A673 (cell line): ENCODE measurements at regions not wholly inside any gene's neighbourhood (a gene's known extent, or its start where the extent isn't known, plus 50 kb on each side); places are given as distances from the start of the nearest gene placed in this dataset.

Experiments
- BruUV-seq: library from RNA; stranded (reverse); fragments of 400-500 nt; replicated peaks from 2 replicates; lab custom pipeline; 2021; lab: Mats Ljungman, UMichigan
- CTCF ChIA-PET: fragments of 300-600 bp; sonication (Branson Sonifier 250); formaldehyde crosslinking; loops from one replicate; lab custom pipeline; 2022; ENCODE audit warnings: antibody characterized with exemption; lab: Charles Lee
- POLR2A ChIA-PET: fragments of 300-600 bp; sonication (Branson Sonifier 250); formaldehyde crosslinking; loops from one replicate; lab custom pipeline; 2022; ENCODE audit warnings: antibody characterized with exemption; ENCODE audit not compliant: low non-redundant PET; lab: Charles Lee
- DNase-seq: peaks from one replicate; pipeline ENCODE4 v3.0.0-alpha.2; 2015; ENCODE audit warnings: low spot score
- H3K27ac ChIP-seq: fragments of 200-600 bp; sonication (generic); 2 replicates; pipeline ENCODE4 v1.5.1; 2016; ENCODE audit warnings: mixed run types, low read depth, mild to moderate bottlenecking, mixed read lengths, antibody characterized with exemption, low read length; ENCODE audit not compliant: poor library complexity, severe bottlenecking
- H3K27me3 ChIP-seq: fragments of 200-600 bp; sonication (generic); replicated peaks from 2 replicates; pipeline ENCODE4 v1.6.1; 2017; ENCODE audit warnings: mixed run types, low read depth, mild to moderate bottlenecking, mixed read lengths, antibody characterized with exemption, low read length; ENCODE audit not compliant: insufficient read depth, poor library complexity
- H3K36me3 ChIP-seq: fragments of 200-600 bp; sonication (generic); 2 replicates; pipeline ENCODE4 v1.6.1; 2016; ENCODE audit warnings: mixed run types, mild to moderate bottlenecking, mixed read lengths, antibody characterized with exemption, low read length; ENCODE audit not compliant: insufficient read depth, poor library complexity, severe bottlenecking
- H3K4me1 ChIP-seq: fragments of 200-600 bp; sonication (generic); 2 replicates; pipeline ENCODE4 v1.6.1; 2017; ENCODE audit warnings: mixed run types, mild to moderate bottlenecking, mixed read lengths, antibody characterized with exemption, low read length; ENCODE audit not compliant: insufficient read depth, poor library complexity, severe bottlenecking
- H3K4me3 ChIP-seq: fragments of 200-600 bp; sonication (generic); 2 replicates; pipeline ENCODE4 v1.5.1; 2016; ENCODE audit warnings: low read depth, mixed run types, mild to moderate bottlenecking, mixed read lengths, low read length; ENCODE audit not compliant: poor library complexity, severe bottlenecking
- H3K9me3 ChIP-seq: fragments of 200-600 bp; sonication (generic); 2 replicates; pipeline ENCODE4 v1.6.1; 2016; ENCODE audit warnings: mixed run types, low read depth, mild to moderate bottlenecking, mixed read lengths, antibody characterized with exemption, low read length; ENCODE audit not compliant: poor library complexity, severe bottlenecking
- EZH2 ChIP-seq: fragments of 200-600 bp; sonication (generic); IDR thresholded peaks from 2 replicates; pipeline ENCODE4 v1.6.1; 2017; ENCODE audit warnings: borderline replicate concordance, low read depth, mild to moderate bottlenecking, mixed read lengths, antibody characterized with exemption, low read length; ENCODE audit not compliant: poor library complexity, severe bottlenecking
- intact Hi-C: fragments of 100-400 bp; cut with micrococcal nuclease; formaldehyde crosslinking; loops from one replicate; pipeline ENCODE4 v1.10.0; 2022; ENCODE audit not compliant: unreplicated experiment
- TF ChIP-seq, protein P1 (sequence below): fragments of 300-800, 200-600 bp; sonication (generic); conservative IDR thresholded peaks from 2 replicates; pipeline ENCODE4 v1.5.1; 2017; ENCODE audit warnings: low read depth, mild to moderate bottlenecking, antibody characterized with exemption, low read length, moderate library complexity, mixed read lengths

DNA sequence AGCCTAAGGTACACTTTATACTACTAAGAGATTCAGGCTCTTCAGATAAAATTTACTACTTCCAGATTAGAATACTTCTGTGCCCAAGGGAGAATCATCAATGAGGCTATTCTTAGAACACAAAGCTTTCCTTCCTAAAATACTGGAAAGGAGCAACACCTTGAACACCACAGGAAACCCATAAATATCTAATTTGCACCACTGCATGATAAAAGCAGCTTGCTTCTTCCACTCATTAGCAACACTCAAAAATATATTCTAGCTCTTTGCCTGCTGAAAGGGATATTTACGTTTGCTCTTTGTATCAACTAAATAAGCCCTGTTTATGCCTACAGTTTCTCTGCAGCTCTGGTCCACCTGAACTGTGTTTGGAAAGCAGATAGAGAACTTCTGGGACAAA lies 284.3 kb downstream of the RWDD3 start:
- intact Hi-C loops: no loop called here
- DNase-seq: no peak
- Histone ChIP-seq H3K4me3 (no peak overlapping the region), H3K9me3 (peaks cover 6% of the 10 kb centered on the region), H3K27ac (no peak overlapping the region), H3K36me3 (no peaks in the 10 kb centered on the region), H3K27me3 (peaks cover 21% of the 10 kb centered on the region), H3K4me1 (no peaks in the 10 kb centered on the region)
- TF ChIP-seq, protein P1, sequence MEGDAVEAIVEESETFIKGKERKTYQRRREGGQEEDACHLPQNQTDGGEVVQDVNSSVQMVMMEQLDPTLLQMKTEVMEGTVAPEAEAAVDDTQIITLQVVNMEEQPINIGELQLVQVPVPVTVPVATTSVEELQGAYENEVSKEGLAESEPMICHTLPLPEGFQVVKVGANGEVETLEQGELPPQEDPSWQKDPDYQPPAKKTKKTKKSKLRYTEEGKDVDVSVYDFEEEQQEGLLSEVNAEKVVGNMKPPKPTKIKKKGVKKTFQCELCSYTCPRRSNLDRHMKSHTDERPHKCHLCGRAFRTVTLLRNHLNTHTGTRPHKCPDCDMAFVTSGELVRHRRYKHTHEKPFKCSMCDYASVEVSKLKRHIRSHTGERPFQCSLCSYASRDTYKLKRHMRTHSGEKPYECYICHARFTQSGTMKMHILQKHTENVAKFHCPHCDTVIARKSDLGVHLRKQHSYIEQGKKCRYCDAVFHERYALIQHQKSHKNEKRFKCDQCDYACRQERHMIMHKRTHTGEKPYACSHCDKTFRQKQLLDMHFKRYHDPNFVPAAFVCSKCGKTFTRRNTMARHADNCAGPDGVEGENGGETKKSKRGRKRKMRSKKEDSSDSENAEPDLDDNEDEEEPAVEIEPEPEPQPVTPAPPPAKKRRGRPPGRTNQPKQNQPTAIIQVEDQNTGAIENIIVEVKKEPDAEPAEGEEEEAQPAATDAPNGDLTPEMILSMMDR: no peak
- no peak for TF ChIP-seq EZH2
- ChIA-PET CTCF (interaction anchor here (0.5 kb wide), 1 partner anchor 331 kb away, joined by 3 read pairs; no protein-coding TSS in a partner anchor), POLR2A (no interaction called here)
- BruUV-seq: no TSS peak

DNA sequence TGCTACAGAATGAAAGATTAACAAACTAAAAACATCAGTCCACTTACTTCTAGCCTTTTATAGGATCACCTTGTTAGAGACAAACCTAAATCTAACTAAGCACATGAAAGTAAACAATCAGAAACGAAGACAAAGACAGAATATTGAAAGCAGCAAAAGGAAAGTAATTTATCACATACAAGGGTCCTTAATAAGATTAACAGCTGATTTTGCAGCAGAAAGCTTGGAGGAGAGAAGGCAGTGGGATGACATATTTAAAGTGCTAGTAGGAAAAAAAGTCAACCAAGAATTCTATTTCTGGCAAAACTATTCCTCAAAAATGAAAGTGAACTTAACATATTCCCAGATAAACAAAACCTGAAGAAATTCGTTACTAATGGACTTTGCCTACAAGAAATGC lies 286.4 kb downstream of the RWDD3 start:
- peaks cover 6% of the 10 kb centered on the region for H3K27me3 ChIP-seq
- H3K4me1 ChIP-seq: no peaks in the 10 kb centered on the region
- DNase-seq: no peak
- ChIA-PET CTCF (no interaction called here), POLR2A (no interaction called here)
- H3K4me3 ChIP-seq: no peak overlapping the region
- no TSS peak for BruUV-seq
- peaks cover 11% of the 10 kb centered on the region for H3K9me3 ChIP-seq
- intact Hi-C loops: no loop called here
- H3K27ac ChIP-seq: no peak overlapping the region
- TF ChIP-seq, protein P1: no peak
- no peak for TF ChIP-seq EZH2
- H3K36me3 ChIP-seq: no peaks in the 10 kb centered on the region

DNA sequence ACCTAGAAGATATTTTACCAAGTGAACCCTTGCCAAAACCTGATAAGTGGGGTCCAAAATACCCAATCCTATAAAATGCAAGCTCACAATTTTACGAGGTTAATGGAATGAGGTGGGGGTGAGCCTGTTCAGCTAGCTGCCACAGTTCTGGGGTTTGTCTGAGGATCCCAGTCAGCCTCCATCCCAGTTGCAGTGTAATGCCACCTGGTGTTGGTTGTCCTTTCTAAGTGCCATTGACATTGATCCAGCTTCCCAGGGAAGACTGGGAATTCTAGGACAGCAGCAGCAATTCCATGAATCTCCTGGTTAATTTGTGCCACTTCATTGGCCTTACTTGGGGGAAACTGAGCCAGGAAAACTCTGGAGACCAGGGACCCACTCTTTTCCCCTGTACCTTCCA lies 298.3 kb downstream of the RWDD3 start:
- Histone ChIP-seq H3K4me1 (no peaks in the 10 kb centered on the region), H3K9me3 (no peaks in the 10 kb centered on the region), H3K36me3 (no peaks in the 10 kb centered on the region), H3K4me3 (no peak overlapping the region), H3K27me3 (no peaks in the 10 kb centered on the region), H3K27ac (no peak overlapping the region)
- intact Hi-C loops: no loop called here
- POLR2A ChIA-PET: no interaction called here
- BruUV-seq: no TSS peak
- DNase-seq: peak; percentile 1
- TF ChIP-seq, protein P1: no peak
- TF ChIP-seq EZH2: no peak
- CTCF ChIA-PET: no interaction called here
